Stimulated activated CD4-positive, alpha-beta T cell treated with anti-CD3 and anti-CD28 coated beads, TNF-alpha, amount 100 ng/mL, for 24 hours (primary cell): ENCODE measurements at regions not wholly inside any gene's neighbourhood (a gene's known extent, or its start where the extent isn't known, plus 50 kb on each side); places are given as distances from the start of the nearest gene placed in this dataset.

ENCODE experiments used
- DNase-seq, 3 experiments: peaks; one replicate each; pipeline ENCODE4 v3.0.0-alpha.2; 2020; ENCODE audit warnings: low read depth in 3 of 3

DNA sequence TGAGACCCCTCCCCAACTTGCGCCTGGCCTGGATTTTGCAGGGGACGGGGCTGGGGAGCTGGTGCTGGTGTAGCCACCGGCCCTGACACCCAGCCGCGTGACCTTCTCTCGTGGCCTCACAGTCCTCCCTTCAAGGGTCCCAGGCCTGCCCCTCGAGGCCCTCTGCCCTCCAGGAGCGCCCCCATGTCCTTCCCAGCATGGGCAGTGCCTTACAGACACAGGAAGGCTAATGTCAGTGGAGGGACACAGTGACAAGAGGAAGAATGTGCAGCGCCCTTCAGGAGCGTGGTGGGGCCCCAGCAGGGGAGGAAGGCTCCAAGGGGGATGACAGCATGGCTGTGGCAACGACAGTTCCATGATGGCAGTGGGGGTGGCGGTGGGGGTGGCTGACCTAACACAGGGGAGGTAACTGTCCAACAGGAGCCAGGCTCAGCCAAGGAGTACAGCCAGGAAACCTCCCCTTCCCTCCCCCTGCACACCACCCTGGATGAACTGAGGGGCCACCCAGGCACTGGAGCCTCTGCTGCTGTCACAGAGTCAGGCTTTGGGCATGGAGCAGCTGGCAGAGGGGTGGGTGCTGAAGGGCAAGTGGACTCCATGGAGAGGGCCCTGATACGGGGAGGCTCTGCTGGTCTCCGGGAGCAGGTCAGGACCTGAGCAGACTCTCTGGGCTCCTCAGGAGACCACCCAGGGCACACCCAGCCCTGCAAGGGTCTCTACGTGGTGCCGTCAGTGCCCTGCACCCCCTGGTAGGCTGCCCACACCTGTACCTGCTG, 76.0 kb upstream of the RET start:
- no peak for DNase-seq

GRCh38 chr10:43001427-43001795, 75.5 kb upstream of the RET start:
- DNase-seq = no peak

GRCh38 chr10:43002596-43002995, 74.3 kb upstream of the RET start:
- DNase-seq = no peak

- no peak for DNase-seq
Measured at GRCh38 chr10:43006490-43006889, 70.4 kb upstream of the RET start.

DNA sequence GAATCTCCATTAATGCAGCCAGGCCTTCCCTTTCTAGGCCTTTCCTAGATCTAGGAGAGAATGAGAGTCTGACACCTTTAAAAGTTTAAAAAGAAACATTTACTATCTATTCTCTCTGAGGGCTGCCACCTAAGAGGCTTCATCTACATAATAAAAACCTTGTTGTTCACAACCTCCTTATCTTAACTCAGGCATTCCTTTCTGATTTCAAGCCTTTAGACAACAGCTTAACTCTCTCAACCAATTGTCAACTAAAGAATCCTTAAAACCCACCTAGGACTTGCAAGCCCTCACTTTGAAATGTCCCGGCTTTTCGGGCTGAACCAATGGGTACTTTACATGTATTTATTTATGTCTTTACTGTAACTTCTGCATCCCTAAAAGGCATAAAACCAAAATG, 64.3 kb upstream of the RET start:
- DNase-seq = no peak

DNA sequence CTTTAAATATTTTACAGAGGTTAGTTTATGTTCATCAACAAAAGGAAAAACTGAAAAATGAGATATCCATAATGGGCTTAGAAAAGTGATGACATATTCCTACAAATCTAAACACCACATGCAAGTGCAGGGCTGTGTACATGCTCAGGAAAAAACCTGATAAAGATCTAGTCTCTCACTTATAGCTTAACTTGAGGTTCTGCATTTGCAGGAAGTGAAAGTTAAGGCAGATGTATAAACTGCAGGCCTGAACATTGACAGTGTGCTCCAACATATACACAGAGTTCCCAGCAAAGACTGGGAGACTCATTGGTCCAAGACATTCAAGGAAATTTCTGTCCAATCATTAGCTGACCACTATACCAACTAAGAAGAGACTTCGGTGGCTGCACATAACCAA, 63.8 kb upstream of the RET start:
- no peak for DNase-seq

DNA sequence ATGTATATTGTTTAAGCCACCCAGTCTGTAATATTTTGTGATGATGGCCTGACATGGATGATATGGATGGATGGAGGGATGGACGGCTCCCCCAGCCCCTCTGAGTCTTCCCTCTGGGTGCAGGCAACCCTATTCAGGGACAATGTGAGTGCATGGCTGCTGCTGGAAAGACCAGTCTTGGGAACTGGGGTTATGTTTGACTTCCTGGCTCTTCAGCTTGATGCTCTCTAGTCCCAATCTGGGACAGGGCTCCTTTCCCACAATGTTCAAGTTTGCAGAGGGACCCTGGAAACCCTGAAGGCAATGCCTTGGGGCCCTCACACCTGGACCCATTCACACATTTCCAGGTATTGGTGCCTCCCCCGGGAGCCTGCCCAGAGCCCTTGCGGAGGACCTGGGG, 52.3 kb upstream of the RET start:
- DNase-seq = no peak

- DNase-seq = no peak
Measured at GRCh38 chr10:43024942-43025700, 51.7 kb upstream of the RET start.

- no peak for DNase-seq
Measured at GRCh38 chr10:43026039-43026973, 50.6 kb upstream of the RET start.
